ENCODE measurements at regions not wholly inside any gene's neighbourhood (a gene's known extent, or its start where the extent isn't known, plus 50 kb on each side); places are given as distances from the start of the nearest gene placed in this dataset.

- Histone ChIP-seq H3K36me3 (ENCODE audit: control insufficient read depth in 4 of 4, insufficient read depth in 3 of 4, low read depth in 1 of 4, low read length in 3 of 4) (no peaks in the 10 kb centered on the region), H3K4me1 (ENCODE audit: control insufficient read depth in 4 of 4, insufficient read depth in 4 of 4, low read length in 3 of 4) (peaks cover 7 to 17% (median 14%) of the 10 kb centered on the region in 4 donors), H3K9ac (ENCODE audit: low read depth in 1 of 2, low read length in 2 of 2) (no peak overlapping the region), H3K27ac (ENCODE audit: low read depth in 1 of 2, low read length in 2 of 2) (no peak overlapping the region), H3K9me3 (ENCODE audit: control insufficient read depth in 4 of 4, low read length in 3 of 4) (no peaks in the 10 kb centered on the region), H3K27me3 (ENCODE audit: control insufficient read depth in 4 of 4, insufficient read depth in 4 of 4, low read length in 3 of 4) (no peaks in the 10 kb centered on the region), H3K4me3 (ENCODE audit: low read depth in 1 of 3, low read length in 3 of 3) (no peak overlapping the region)
- TF ChIP-seq FOXA2 (IDR thresholded peaks at IDR 0.05) (no peak), SP1 (IDR thresholded peaks at IDR 0.05) (no peak), CTCF (IDR thresholded peaks at IDR 0.05; ENCODE audit: low read depth, low read length, missing input control) (no peak), HNF4G (IDR thresholded peaks at IDR 0.05) (no peak), RAD21 (IDR thresholded peaks at IDR 0.05) (no peak), NR2F2 (IDR thresholded peaks at IDR 0.05) (no peak), GABPA (IDR thresholded peaks at IDR 0.05 in 1 of 2, conservative IDR thresholded peaks at IDR 0.05 in 1 of 2) (no peak), FOXA1 (IDR thresholded peaks at IDR 0.05) (no peak), MAX (IDR thresholded peaks at IDR 0.05) (no peak), RXRA (IDR thresholded peaks at IDR 0.05) (no peak), ATF3 (IDR thresholded peaks at IDR 0.05) (no peak), TAF1 (conservative IDR thresholded peaks at IDR 0.05) (no peak), EGR1 (IDR thresholded peaks at IDR 0.05; ENCODE audit: low read depth in 2 of 2) (no peak), ZBTB33 (IDR thresholded peaks at IDR 0.05) (no peak), YY1 (IDR thresholded peaks at IDR 0.05) (no peak), JUND (IDR thresholded peaks at IDR 0.05) (no peak)
- WGBS, result 93% methylated on average over 9 of the region's 9 CpGs
- DNase-seq (ENCODE audit: low spot score), result no peak
Measured at GRCh38 chr11:45385423-45385822, 99.3 kb upstream of the SYT13 start.

GRCh38 chr11:45384711-45385241 lies 98.6 kb upstream of the SYT13 start:
- Histone ChIP-seq H3K36me3 (ENCODE audit: control insufficient read depth in 4 of 4, insufficient read depth in 3 of 4, low read depth in 1 of 4, low read length in 3 of 4) (no peaks in the 10 kb centered on the region), H3K9ac (ENCODE audit: low read depth in 1 of 2, low read length in 2 of 2) (no peak overlapping the region), H3K27me3 (ENCODE audit: control insufficient read depth in 4 of 4, insufficient read depth in 4 of 4, low read length in 3 of 4) (no peaks in the 10 kb centered on the region), H3K4me3 (ENCODE audit: low read depth in 1 of 3, low read length in 3 of 3) (no peak overlapping the region), H3K4me1 (ENCODE audit: control insufficient read depth in 4 of 4, insufficient read depth in 4 of 4, low read length in 3 of 4) (peaks cover 3 to 11% (median 8%) of the 10 kb centered on the region in 4 donors), H3K9me3 (ENCODE audit: control insufficient read depth in 4 of 4, low read length in 3 of 4) (no peaks in the 10 kb centered on the region), H3K27ac (ENCODE audit: low read depth in 1 of 2, low read length in 2 of 2) (no peak overlapping the region)
- 81% methylated on average over 12 of the region's 12 CpGs for WGBS
- DNase-seq (ENCODE audit: low spot score), result no peak
- TF ChIP-seq ATF3 (IDR thresholded peaks at IDR 0.05), result no peak

All from liver (tissue), 8 donors.